NCI-H2107 treated with DMSO at 0.1 percent for 48 hours (cell line): ENCODE measurements at regions not wholly inside any gene's neighbourhood (a gene's known extent, or its start where the extent isn't known, plus 50 kb on each side); places are given as distances from the start of the nearest gene placed in this dataset.
"Not testable (repeated sequence)": the region's sequence is repeated elsewhere in the genome, so short reads cannot be mapped to it uniquely, and the experiment has no call there.

ENCODE experiments used
- DNase-seq: peaks from one replicate; lab custom pipeline; 2025; ENCODE audit not compliant: unreplicated experiment; lab: John Stamatoyannopoulos, UW

DNA sequence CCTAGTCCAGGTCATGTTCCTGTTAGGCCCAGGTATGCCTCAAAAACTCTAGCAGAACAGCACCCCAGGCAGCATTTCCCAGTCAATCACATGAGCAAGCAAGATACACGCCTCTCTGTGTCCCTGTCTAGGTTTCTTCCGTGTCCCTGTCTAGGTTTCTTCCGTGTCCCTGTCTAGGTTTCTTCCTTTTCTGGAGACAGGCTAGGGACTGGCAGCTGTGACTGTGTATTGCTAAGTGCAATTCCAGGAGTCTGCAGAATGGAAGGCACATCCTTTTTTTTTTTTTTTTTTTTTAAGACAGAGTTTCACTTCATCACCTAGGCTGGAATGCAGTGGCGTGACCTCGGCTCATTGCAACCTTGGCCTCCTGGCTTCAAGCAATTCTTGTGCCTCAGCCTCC, 77.6 kb downstream of the SETD4 start:
- DNase-seq: no peak

GRCh38 chr21:35981514-35982070, 78.7 kb downstream of the SETD4 start:
- DNase-seq: no peak

- DNase-seq: no peak
Observed at GRCh38 chr21:35980821-35981220, 79.5 kb downstream of the SETD4 start.

- not testable (repeated sequence) for DNase-seq
Observed at GRCh38 chr21:35977860-35978259, 82.5 kb downstream of the SETD4 start.

DNA sequence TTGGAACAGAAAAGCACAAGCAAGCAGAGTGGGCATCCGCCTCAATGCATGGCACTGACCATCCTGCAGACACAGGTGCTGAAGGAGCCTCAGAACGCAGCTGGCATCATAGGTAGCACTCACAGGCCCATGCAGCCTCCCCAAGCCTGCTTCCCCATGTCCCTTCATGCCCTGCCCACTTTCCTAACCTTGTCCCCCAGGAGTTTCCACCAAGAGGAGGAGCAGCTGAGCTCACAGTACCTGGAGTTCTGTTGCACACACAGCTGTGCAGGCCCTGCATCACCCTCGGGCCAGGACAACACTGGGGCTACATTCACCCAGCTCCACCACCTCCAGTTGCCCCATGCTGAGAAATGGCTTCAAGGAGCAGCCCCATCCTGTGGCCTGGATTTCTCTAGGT, 83.4 kb downstream of the SETD4 start:
- no peak for DNase-seq

DNA sequence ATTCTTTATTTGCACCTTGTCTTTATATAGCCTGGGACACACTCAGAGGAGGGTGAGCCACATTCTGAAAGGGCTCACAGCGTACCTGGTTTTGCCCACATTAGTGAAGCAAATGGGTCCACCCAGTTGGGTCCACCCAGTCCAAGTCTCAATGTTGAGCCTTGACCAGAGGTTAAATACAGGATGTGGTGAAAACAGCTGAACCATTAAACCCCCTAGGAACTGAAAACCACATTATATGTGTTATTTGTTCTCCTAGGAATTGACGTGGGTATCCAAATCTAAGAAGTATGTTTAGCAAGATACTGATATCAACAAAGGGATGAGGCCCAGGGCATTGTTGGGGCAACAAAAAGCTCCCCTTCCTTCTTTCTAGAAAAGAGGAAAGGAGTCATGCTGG, 83.8 kb downstream of the SETD4 start:
- DNase-seq: no peak

GRCh38 chr21:35974775-35975174, 85.6 kb downstream of the SETD4 start:
- DNase-seq: peak; percentile 92

DNA sequence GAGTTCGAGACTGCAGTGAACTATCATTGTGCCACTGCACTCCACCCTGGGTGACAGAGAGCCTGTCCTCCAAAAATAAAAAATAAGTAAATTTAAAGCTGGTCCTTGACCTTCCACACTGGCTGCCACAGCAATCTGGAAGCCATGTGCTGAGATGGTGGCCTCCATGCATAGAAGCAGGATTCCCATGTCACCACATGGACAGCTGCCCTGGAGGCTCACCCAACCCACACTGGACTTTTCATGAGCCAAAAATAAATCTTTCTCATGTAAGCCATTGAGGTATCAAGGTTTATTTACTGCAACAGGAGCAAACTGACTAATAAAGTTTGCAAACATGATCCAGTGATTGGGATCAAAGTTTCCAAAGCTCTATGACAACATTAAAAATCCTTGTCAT, 88.5 kb downstream of the SETD4 start:
- no peak for DNase-seq

- DNase-seq: no peak
Observed at GRCh38 chr21:35969281-35969680, 91.0 kb downstream of the SETD4 start.

DNA sequence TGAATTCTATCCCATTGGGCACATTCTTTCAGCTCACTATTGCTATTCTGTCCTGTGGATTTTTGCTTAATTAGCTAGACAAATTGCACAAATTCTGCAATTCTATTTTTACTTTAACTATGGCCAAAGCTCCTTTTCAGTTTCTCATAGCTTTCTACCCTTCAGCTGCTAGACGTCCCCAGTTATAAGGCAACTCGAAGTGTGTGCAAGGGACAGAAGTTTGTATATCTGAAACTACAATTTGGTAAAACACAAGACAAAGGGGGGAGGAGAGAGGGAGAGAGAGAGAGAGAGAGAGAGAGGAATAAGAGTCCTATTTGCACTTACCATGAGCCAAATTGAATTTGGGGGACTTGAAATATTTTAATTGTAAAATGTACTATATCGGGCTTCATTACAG, 91.8 kb downstream of the SETD4 start:
- no peak for DNase-seq

DNA sequence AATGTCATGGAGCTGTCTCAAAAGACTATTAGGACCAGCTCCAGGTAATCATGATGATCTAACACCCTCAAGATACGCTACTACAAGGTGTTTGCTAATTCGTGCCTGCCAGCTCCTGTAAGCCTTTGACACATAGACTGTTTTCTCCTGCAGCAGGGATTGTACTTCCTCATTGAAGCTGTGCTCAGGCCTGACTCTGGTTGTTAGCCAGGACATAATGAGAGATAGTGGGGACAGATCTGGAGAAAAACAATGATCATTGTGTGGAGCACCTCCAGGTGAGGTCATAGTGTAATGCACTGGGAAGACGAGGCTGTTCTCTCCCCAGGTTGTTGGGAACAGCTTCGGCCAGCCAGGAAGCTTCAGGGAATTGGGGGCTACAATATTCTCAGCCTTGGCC, 94.6 kb downstream of the SETD4 start:
- DNase-seq: no peak

DNA sequence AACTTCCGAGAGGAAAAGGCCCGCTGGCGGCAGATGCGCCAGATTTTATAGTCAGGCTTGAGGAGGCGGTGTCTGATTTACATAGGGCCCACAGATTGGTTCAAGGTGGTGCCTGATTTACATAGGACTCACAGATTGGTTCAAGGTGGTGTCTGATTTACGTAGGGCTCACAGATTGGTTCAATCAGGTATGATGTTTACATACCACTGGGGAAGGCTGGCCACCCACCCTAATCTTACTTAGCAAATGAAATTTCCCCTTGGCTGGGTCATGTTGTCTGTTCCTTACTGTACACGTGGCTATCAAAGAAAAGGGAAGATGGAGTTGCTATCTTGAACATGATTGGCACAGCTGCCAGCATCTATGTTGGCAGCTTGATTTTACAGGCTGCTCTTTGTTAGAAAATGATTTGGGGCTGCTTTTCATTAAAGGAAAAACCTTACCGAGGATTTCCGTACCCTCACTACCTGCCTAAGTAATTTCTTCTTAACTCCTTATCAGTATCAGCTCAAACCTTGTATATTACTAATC, 96.3 kb downstream of the SETD4 start:
- DNase-seq: no peak

DNA sequence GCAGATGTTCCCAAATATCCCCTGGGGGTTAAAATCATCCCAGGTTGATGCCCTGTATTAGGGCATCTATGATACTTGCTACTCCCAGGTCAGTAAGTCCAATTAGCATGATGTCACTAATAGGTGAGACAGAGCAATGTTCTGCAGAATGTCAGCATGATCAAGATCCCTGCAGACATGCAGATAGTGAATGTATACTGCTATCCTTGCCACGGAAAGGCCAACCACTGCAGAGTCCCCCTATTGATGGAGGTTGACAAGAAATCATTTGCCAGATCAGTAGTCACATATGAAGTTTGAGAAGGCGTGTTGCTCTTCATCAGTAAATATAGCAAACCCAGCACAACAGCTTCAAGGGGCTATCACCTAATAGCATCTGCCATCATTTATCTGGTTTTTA, 97.4 kb downstream of the SETD4 start:
- DNase-seq: no peak

DNA sequence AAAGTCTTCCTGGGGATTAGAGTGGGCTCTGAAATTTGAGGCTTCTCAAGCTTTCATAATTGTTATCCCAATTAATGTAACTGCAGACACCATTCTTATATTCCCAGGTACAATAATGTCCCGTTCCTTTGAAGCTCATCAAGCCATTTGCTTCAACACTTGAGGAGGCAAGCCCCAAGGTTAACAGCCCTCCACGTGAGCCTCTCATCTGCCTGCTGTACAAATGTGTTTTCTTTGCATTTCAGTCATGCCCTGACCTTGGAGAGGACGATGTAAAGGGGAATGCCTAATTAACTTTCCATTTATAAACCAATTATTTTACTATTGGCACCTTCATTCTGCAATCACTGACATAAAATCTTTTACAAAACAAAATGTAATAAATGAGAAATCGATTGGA, 106.3 kb downstream of the SETD4 start:
- DNase-seq: no peak

DNA sequence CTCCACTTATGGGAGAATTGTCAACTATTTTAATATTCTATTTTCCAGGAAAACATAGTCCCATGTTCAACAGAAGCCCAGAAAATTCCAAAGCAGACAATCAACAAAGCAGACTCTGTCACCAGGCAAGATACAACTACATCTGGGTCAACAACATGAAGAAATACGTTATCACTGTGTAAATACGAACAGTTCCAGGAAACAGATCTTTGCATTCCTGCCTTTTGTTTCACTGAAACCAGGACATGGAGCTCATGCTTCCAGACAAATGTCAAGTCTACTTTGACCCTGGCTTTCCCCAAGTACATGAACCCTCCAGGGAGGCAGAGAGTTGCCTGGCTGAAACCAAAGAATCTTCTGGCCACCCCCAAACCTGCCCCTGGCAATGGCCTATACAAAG, 106.7 kb downstream of the SETD4 start:
- no peak for DNase-seq

GRCh38 chr21:35952651-35953340, 107.5 kb downstream of the SETD4 start:
- DNase-seq: no peak

DNA sequence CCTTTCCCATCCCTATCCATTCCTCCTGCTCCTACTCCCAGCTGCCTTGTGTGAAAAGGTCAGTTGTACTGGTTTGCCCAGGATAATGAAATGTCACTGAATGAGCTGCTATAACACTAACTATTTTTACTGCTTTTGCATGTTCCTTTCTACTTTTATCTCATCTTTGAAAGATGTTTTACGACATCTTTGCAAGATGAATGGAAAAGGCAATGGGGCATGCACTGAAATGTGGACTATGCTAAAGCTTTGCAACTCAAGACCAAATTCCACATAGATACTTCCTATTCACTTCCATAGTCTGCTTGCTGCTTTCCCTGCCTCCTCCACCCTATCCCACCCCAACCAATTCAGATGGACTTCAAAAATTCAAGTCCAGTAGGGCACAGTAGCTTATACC, 111.3 kb downstream of the SETD4 start:
- DNase-seq: no peak

GRCh38 chr21:35945089-35945671, 115.1 kb downstream of the SETD4 start:
- no peak for DNase-seq

- DNase-seq: peak; percentile 56
Observed at GRCh38 chr21:35943752-35944151, 116.6 kb downstream of the SETD4 start.

GRCh38 chr21:35942211-35943144, 117.8 kb downstream of the SETD4 start:
- no peak for DNase-seq
